Nephron (organoid): ENCODE measurements at regions not wholly inside any gene's neighbourhood (a gene's known extent, or its start where the extent isn't known, plus 50 kb on each side); places are given as distances from the start of the nearest gene placed in this dataset.

Source experiments
- H3K27ac Mint-ChIP-seq, 3 experiments: 2 replicates each; pipeline ENCODE4 v1.8.0; 2020; ENCODE audit warnings: mixed read lengths in 3 of 3, mild to moderate bottlenecking in 2 of 3, moderate library complexity in 1 of 3
- H3K27me3 Mint-ChIP-seq: 2 replicates; pipeline ENCODE4 v1.8.0; 2021; ENCODE audit warnings: low read depth, mild to moderate bottlenecking, moderate library complexity, mixed read lengths
- H3K36me3 Mint-ChIP-seq: 2 replicates; pipeline ENCODE4 v1.8.0; 2020; ENCODE audit warnings: low read depth, mixed read lengths
- H3K4me1 Mint-ChIP-seq: 2 replicates; pipeline ENCODE4 v1.8.0; 2020; ENCODE audit warnings: mixed read lengths
- H3K4me3 Mint-ChIP-seq, 3 experiments: 2 replicates each; pipeline ENCODE4 v1.8.0; 2020; ENCODE audit warnings: mild to moderate bottlenecking in 3 of 3, mixed read lengths in 3 of 3, moderate library complexity in 2 of 3
- H3K9me3 Mint-ChIP-seq: 2 replicates; pipeline ENCODE4 v1.8.0; 2020; ENCODE audit warnings: mixed read lengths
- TF ChIP-seq, protein P1 (sequence below), 3 experiments: fragments of 200-600 bp; sonication (generic); IDR thresholded peaks; one replicate each; pipeline ENCODE4 v1.5.0; 2021; ENCODE audit warnings: antibody characterized with exemption in 3 of 3; ENCODE audit not compliant: unreplicated experiment in 3 of 3

DNA sequence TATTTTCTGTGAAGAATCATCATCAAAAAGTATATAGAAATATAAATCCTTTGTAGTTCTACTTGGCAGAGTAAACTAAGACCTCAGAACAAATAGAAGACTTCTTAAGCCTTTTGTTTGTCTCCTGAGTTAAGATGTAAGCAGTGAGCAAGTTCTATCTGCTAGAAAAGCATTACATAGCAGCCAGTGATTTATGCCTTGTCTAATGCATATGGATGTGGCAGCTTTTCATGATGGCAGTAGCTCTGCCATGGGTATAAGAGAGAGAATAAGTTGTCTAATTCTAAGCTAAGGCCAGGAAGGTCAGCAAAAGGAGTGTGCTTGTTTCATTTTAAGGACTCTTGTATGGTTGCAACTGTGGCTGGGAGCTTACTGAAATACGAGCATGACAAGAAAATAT, 920.2 kb downstream of the GRIK2 start:
- peaks cover 3% of the 10 kb centered on the region for H3K9me3 Mint-ChIP-seq
- no peaks in the 10 kb centered on the region for H3K4me1 Mint-ChIP-seq
- TF ChIP-seq, protein P1, sequence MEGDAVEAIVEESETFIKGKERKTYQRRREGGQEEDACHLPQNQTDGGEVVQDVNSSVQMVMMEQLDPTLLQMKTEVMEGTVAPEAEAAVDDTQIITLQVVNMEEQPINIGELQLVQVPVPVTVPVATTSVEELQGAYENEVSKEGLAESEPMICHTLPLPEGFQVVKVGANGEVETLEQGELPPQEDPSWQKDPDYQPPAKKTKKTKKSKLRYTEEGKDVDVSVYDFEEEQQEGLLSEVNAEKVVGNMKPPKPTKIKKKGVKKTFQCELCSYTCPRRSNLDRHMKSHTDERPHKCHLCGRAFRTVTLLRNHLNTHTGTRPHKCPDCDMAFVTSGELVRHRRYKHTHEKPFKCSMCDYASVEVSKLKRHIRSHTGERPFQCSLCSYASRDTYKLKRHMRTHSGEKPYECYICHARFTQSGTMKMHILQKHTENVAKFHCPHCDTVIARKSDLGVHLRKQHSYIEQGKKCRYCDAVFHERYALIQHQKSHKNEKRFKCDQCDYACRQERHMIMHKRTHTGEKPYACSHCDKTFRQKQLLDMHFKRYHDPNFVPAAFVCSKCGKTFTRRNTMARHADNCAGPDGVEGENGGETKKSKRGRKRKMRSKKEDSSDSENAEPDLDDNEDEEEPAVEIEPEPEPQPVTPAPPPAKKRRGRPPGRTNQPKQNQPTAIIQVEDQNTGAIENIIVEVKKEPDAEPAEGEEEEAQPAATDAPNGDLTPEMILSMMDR (IDR thresholded peaks at IDR 0.05; ENCODE audit: unreplicated experiment in 3 of 3): no peak
- no peak overlapping the region for H3K4me3 Mint-ChIP-seq
- no peaks in the 10 kb centered on the region for H3K36me3 Mint-ChIP-seq
- no peaks in the 10 kb centered on the region for H3K27me3 Mint-ChIP-seq
- no peak overlapping the region for H3K27ac Mint-ChIP-seq

DNA sequence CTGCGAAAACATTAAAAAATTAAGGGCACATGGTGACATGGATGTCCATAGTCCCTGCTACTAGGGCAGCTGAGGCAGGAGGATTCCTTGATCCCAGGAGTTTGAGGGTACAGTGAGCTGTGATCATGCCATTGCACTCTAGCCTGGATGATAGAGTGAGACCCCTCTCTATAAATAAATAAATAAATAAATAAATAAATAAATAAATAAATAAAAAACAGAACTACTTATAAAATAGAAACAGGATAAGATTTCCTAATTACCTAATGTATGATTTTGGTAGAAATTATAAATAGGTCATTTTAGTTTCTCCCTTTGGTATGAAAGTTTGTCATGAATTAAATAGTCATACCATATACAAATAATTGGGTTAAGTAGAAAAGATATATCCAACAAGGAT, 916.2 kb downstream of the GRIK2 start:
- H3K4me1 Mint-ChIP-seq: no peaks in the 10 kb centered on the region
- no peaks in the 10 kb centered on the region for H3K36me3 Mint-ChIP-seq
- no peaks in the 10 kb centered on the region for H3K27me3 Mint-ChIP-seq
- H3K27ac Mint-ChIP-seq: no peak overlapping the region
- H3K9me3 Mint-ChIP-seq: peaks cover 10% of the 10 kb centered on the region
- H3K4me3 Mint-ChIP-seq: no peak overlapping the region
- TF ChIP-seq, protein P1 (IDR thresholded peaks at IDR 0.05; ENCODE audit: unreplicated experiment in 3 of 3): no peak

DNA sequence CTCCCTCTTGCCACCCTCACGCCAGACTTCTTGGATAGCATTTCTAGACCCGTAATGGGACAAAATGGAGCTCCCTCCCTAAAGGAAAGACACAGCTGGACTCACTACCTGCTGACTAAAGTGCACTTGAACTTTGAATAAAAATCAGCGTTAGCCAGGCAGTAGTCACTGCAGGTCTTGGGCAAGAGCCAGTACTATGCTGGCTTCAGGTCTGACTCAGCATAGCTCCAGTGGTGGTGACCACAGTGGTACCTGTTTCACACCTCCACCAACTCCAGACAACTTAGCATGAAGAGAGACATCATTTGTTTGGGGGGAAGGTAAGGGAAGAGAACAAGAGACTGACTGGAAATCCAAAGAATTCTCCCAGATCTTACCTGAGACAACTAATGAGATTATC, 906.8 kb downstream of the GRIK2 start:
- no peaks in the 10 kb centered on the region for H3K27me3 Mint-ChIP-seq
- H3K4me3 Mint-ChIP-seq: no peak overlapping the region
- H3K9me3 Mint-ChIP-seq: no peaks in the 10 kb centered on the region
- H3K36me3 Mint-ChIP-seq: no peaks in the 10 kb centered on the region
- TF ChIP-seq, protein P1 (IDR thresholded peaks at IDR 0.05; ENCODE audit: unreplicated experiment in 3 of 3): no peak
- H3K4me1 Mint-ChIP-seq: no peaks in the 10 kb centered on the region
- no peak overlapping the region for H3K27ac Mint-ChIP-seq

DNA sequence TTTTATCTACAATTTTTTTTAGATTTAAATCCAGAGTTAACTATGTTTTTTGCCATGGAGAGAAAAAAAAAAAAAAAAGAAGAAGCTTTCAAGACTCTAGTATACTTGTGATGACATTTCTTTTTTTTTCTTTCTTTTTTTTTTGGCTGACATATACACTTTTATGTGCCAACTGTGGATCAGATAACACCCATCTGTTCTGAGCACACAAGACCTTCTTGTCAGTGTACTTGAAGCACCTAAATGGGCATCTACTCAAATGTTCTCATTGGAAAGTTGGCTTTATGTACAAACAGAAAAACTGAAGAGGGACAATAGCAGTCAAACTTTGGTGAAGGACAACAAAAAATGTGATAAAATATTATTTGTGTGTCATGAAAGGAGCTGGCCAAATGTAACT, 904.5 kb downstream of the GRIK2 start:
- H3K9me3 Mint-ChIP-seq: no peaks in the 10 kb centered on the region
- no peaks in the 10 kb centered on the region for H3K36me3 Mint-ChIP-seq
- peaks cover 7% of the 10 kb centered on the region for H3K27me3 Mint-ChIP-seq
- no peaks in the 10 kb centered on the region for H3K4me1 Mint-ChIP-seq
- TF ChIP-seq, protein P1 (IDR thresholded peaks at IDR 0.05; ENCODE audit: unreplicated experiment in 3 of 3): no peak
- no peak overlapping the region for H3K27ac Mint-ChIP-seq
- no peak overlapping the region for H3K4me3 Mint-ChIP-seq
